ENCODE measurements at regions not wholly inside any gene's neighbourhood (a gene's known extent, or its start where the extent isn't known, plus 50 kb on each side); places are given as distances from the start of the nearest gene placed in this dataset.

GRCh38 chr3:182382112-182382857 lies 411.0 kb upstream of the ATP11B start:
- Mint-ChIP-seq H3K27me3 (no peaks in the 10 kb centered on the region), H3K9me3 (ENCODE audit: low read depth) (no peaks in the 10 kb centered on the region), H3K36me3 (ENCODE audit: insufficient read depth) (no peaks in the 10 kb centered on the region), H3K4me3 (ENCODE audit: low read depth) (no peak overlapping the region), H3K4me1 (ENCODE audit: low read depth) (peaks cover 2% of the 10 kb centered on the region), H3K27ac (no peak overlapping the region)
- TF ChIP-seq CTCF (IDR thresholded peaks at IDR 0.05; ENCODE audit: unreplicated experiment), result no peak
- DNase-seq (ENCODE audit: low spot score, unreplicated experiment), result no peak

- no peak for TF ChIP-seq CTCF (IDR thresholded peaks at IDR 0.05; ENCODE audit: unreplicated experiment)
- H3K36me3 Mint-ChIP-seq (ENCODE audit: insufficient read depth), result no peaks in the 10 kb centered on the region
- H3K27me3 Mint-ChIP-seq, result no peaks in the 10 kb centered on the region
- no peaks in the 10 kb centered on the region for H3K9me3 Mint-ChIP-seq (ENCODE audit: low read depth)
- DNase-seq (ENCODE audit: low spot score, unreplicated experiment), result no peak
- no peak overlapping the region for H3K27ac Mint-ChIP-seq
- no peak overlapping the region for H3K4me3 Mint-ChIP-seq (ENCODE audit: low read depth)
- peaks cover 5% of the 10 kb centered on the region for H3K4me1 Mint-ChIP-seq (ENCODE audit: low read depth)
These were observed 409.1 kb upstream of the ATP11B start for GRCh38 chr3:182384221-182384620.

- no peak for DNase-seq (ENCODE audit: low spot score, unreplicated experiment)
- H3K4me1 Mint-ChIP-seq (ENCODE audit: low read depth), result peaks cover 8% of the 10 kb centered on the region
- no peak for TF ChIP-seq CTCF (IDR thresholded peaks at IDR 0.05; ENCODE audit: unreplicated experiment)
- H3K36me3 Mint-ChIP-seq (ENCODE audit: insufficient read depth), result no peaks in the 10 kb centered on the region
- H3K27me3 Mint-ChIP-seq, result no peaks in the 10 kb centered on the region
- no peaks in the 10 kb centered on the region for H3K9me3 Mint-ChIP-seq (ENCODE audit: low read depth)
- H3K27ac Mint-ChIP-seq, result no peak overlapping the region
- H3K4me3 Mint-ChIP-seq (ENCODE audit: low read depth), result no peak overlapping the region
These were observed 407.9 kb upstream of the ATP11B start for GRCh38 chr3:182385356-182385755.

- H3K27ac Mint-ChIP-seq, result no peak overlapping the region
- TF ChIP-seq CTCF (IDR thresholded peaks at IDR 0.05; ENCODE audit: unreplicated experiment), result no peak
- H3K4me3 Mint-ChIP-seq (ENCODE audit: low read depth), result no peak overlapping the region
- H3K9me3 Mint-ChIP-seq (ENCODE audit: low read depth), result no peaks in the 10 kb centered on the region
- no peak for DNase-seq (ENCODE audit: low spot score, unreplicated experiment)
- H3K4me1 Mint-ChIP-seq (ENCODE audit: low read depth), result peaks cover 9% of the 10 kb centered on the region
- H3K27me3 Mint-ChIP-seq, result no peaks in the 10 kb centered on the region
- H3K36me3 Mint-ChIP-seq (ENCODE audit: insufficient read depth), result no peaks in the 10 kb centered on the region
These were observed 404.8 kb upstream of the ATP11B start for GRCh38 chr3:182388506-182388905.

GRCh38 chr3:182389071-182389815 lies 404.1 kb upstream of the ATP11B start:
- Mint-ChIP-seq H3K4me3 (ENCODE audit: low read depth) (no peak overlapping the region), H3K27ac (peak overlapping the region; percentile 31), H3K9me3 (ENCODE audit: low read depth) (no peaks in the 10 kb centered on the region), H3K36me3 (ENCODE audit: insufficient read depth) (no peaks in the 10 kb centered on the region), H3K4me1 (ENCODE audit: low read depth) (peaks cover 9% of the 10 kb centered on the region), H3K27me3 (no peaks in the 10 kb centered on the region)
- DNase-seq (ENCODE audit: low spot score, unreplicated experiment), result no peak
- no peak for TF ChIP-seq CTCF (IDR thresholded peaks at IDR 0.05; ENCODE audit: unreplicated experiment)

Measured in progenitor cell of endocrine pancreas (in vitro differentiated cells).